ENCODE measurements at regions not wholly inside any gene's neighbourhood (a gene's known extent, or its start where the extent isn't known, plus 50 kb on each side); places are given as distances from the start of the nearest gene placed in this dataset.

- H4K20me1 ChIP-seq (ENCODE audit: insufficient read depth): no peaks in the 10 kb centered on the region
- no peak for TF ChIP-seq JUND (IDR thresholded peaks at IDR 0.05)
- TF ChIP-seq FOSL1 (IDR thresholded peaks at IDR 0.05; ENCODE audit: low read depth): no peak
- no peak for TF ChIP-seq ATF3 (IDR thresholded peaks at IDR 0.05)
- no peak for TF ChIP-seq EGR1 (IDR thresholded peaks at IDR 0.05; ENCODE audit: low read depth)
- TF ChIP-seq POLR2A (IDR thresholded peaks at IDR 0.05; ENCODE audit: borderline replicate concordance, extremely low read depth, insufficient read depth, insufficient read length): no peak
- no peak for TF ChIP-seq TCF7L2 (IDR thresholded peaks at IDR 0.05; ENCODE audit: borderline replicate concordance, extremely low read depth, insufficient read depth, insufficient read length)
- TF ChIP-seq CEBPB (IDR thresholded peaks at IDR 0.05; ENCODE audit: low read depth): no peak
- no peak for TF ChIP-seq MAX (IDR thresholded peaks at IDR 0.05)
- TF ChIP-seq SIN3A (IDR thresholded peaks at IDR 0.05; ENCODE audit: low read depth): no peak
- ChIA-PET RAD21 (ENCODE audit: low non-redundant PET in 1 of 2, low total read pairs in 2 of 2, uncharacterized antibody in 2 of 2, unreplicated experiment in 2 of 2) (no interaction called here), POLR2A (no interaction called here), CTCF (no interaction called here)
- H3K4me3 ChIP-seq (replicated peaks in 1 of 2; ENCODE audit: low read depth in 1 of 2, low read length in 2 of 2): no peak overlapping the region
- H3K36me3 ChIP-seq (ENCODE audit: control insufficient read depth in 1 of 2, insufficient read depth in 2 of 2, low read length in 2 of 2): no peaks in the 10 kb centered on the region
- BruUV-seq (replicated peaks): no TSS peak
- H3K27ac ChIP-seq (ENCODE audit: low read depth, low read length): no peak overlapping the region
- no peaks in the 10 kb centered on the region for H3K9me2 ChIP-seq (ENCODE audit: insufficient read depth)
- H3K79me2 ChIP-seq (ENCODE audit: insufficient read depth, low read length): no peaks in the 10 kb centered on the region
- H3K27me3 ChIP-seq (ENCODE audit: insufficient read depth, low read length): no peaks in the 10 kb centered on the region
- DNase-seq (ENCODE audit: low read depth, low spot score) (no peak), ATAC-seq (no peak)
- no peak overlapping the region for H3K4me2 ChIP-seq (ENCODE audit: low read length)
- no peaks in the 10 kb centered on the region for H3K4me1 ChIP-seq (ENCODE audit: control insufficient read depth in 1 of 2, insufficient read depth in 2 of 2, low read length in 2 of 2)
- H2AFZ ChIP-seq (ENCODE audit: low read depth, low read length, poor library complexity, severe bottlenecking): no peak overlapping the region
- no peak overlapping the region for H3K9ac ChIP-seq (ENCODE audit: low read length)
- H3K9me3 ChIP-seq (ENCODE audit: control insufficient read depth in 1 of 2, insufficient read depth in 1 of 2, low read depth in 1 of 2, low read length in 2 of 2): peaks cover 0 to 9% of the 10 kb centered on the region in 2 experiments; a peak in 1 of 4 replicates
- intact Hi-C loops (cut with micrococcal nuclease): no loop called here
These were observed 131.1 kb upstream of the FIBIN start for GRCh38 chr11:26862801-26863200.

- BruUV-seq (replicated peaks): no TSS peak
- CTCF ChIA-PET: no interaction called here
These were observed 128.2 kb upstream of the FIBIN start for GRCh38 chr11:26865703-26866102.

More at GRCh38 chr11:26865703-26866102, 128.2 kb upstream of the FIBIN start:
- no peak overlapping the region for H3K27ac ChIP-seq (ENCODE audit: low read depth, low read length)
- no peaks in the 10 kb centered on the region for H3K79me2 ChIP-seq (ENCODE audit: insufficient read depth, low read length)
- DNase-seq (ENCODE audit: low read depth, low spot score) (no peak), ATAC-seq (no peak)
- no peaks in the 10 kb centered on the region for H3K4me1 ChIP-seq (ENCODE audit: control insufficient read depth in 1 of 2, insufficient read depth in 2 of 2, low read length in 2 of 2)
- H2AFZ ChIP-seq (ENCODE audit: low read depth, low read length, poor library complexity, severe bottlenecking): no peak overlapping the region
- H3K9me3 ChIP-seq (ENCODE audit: control insufficient read depth in 1 of 2, insufficient read depth in 1 of 2, low read depth in 1 of 2, low read length in 2 of 2): peaks cover 0 to 6% of the 10 kb centered on the region in 2 experiments; a peak in 1 of 4 replicates
- H3K27me3 ChIP-seq (ENCODE audit: insufficient read depth, low read length): no peaks in the 10 kb centered on the region
- no peaks in the 10 kb centered on the region for H3K9me2 ChIP-seq (ENCODE audit: insufficient read depth)
- TF ChIP-seq MAX (IDR thresholded peaks at IDR 0.05) (no peak), CEBPB (IDR thresholded peaks at IDR 0.05; ENCODE audit: low read depth) (no peak), TCF7L2 (IDR thresholded peaks at IDR 0.05; ENCODE audit: borderline replicate concordance, extremely low read depth, insufficient read depth, insufficient read length) (no peak), ZNF274 (IDR thresholded peaks at IDR 0.05; ENCODE audit: low read depth, low read length) (no peak), SP1 (IDR thresholded peaks at IDR 0.05; ENCODE audit: low read depth) (no peak), EGR1 (IDR thresholded peaks at IDR 0.05; ENCODE audit: low read depth) (no peak), ZFX (IDR thresholded peaks at IDR 0.05) (no peak), FOSL1 (IDR thresholded peaks at IDR 0.05; ENCODE audit: low read depth) (no peak), CBX3 (IDR thresholded peaks at IDR 0.05; ENCODE audit: low read depth) (no peak), JUND (IDR thresholded peaks at IDR 0.05) (no peak), ATF3 (IDR thresholded peaks at IDR 0.05) (no peak), SIN3A (IDR thresholded peaks at IDR 0.05; ENCODE audit: low read depth) (no peak), CTCF (IDR thresholded peaks at IDR 0.05 in 2 of 3, conservative IDR thresholded peaks at IDR 0.05 in 1 of 3; ENCODE audit: borderline replicate concordance in 1 of 3, insufficient read depth in 1 of 3, low read depth in 2 of 3, low read length in 2 of 3) (no peak), SRF (IDR thresholded peaks at IDR 0.05; ENCODE audit: low read depth) (no peak)
- POLR2A ChIA-PET: no interaction called here
- RAD21 ChIA-PET (ENCODE audit: low non-redundant PET in 1 of 2, low total read pairs in 2 of 2, uncharacterized antibody in 2 of 2, unreplicated experiment in 2 of 2): no interaction called here
- H3K36me3 ChIP-seq (ENCODE audit: control insufficient read depth in 1 of 2, insufficient read depth in 2 of 2, low read length in 2 of 2): no peaks in the 10 kb centered on the region
- H3K9ac ChIP-seq (ENCODE audit: low read length): no peak overlapping the region
- intact Hi-C loops (cut with micrococcal nuclease): no loop called here
- H3K4me2 ChIP-seq (ENCODE audit: low read length): no peak overlapping the region
- no peaks in the 10 kb centered on the region for H4K20me1 ChIP-seq (ENCODE audit: insufficient read depth)
- no peak overlapping the region for H3K4me3 ChIP-seq (replicated peaks in 1 of 2; ENCODE audit: low read depth in 1 of 2, low read length in 2 of 2)

Measured in HCT116 (cell line).